IMR-90 (cell line): ENCODE measurements at regions not wholly inside any gene's neighbourhood (a gene's known extent, or its start where the extent isn't known, plus 50 kb on each side); places are given as distances from the start of the nearest gene placed in this dataset.

Experiments
- ATAC-seq: fragments of 200-7000 bp; cut with Tn5 transposase; 2 replicates; pipeline ENCODE4 v1.9.1; 2020; ENCODE audit warnings: low read depth, mild to moderate bottlenecking, moderate library complexity
- BruUV-seq: library from RNA; stranded (reverse); fragments of 400-500 nt; replicated peaks from 2 replicates; lab custom pipeline; 2021; lab: Mats Ljungman, UMichigan
- CTCF ChIA-PET: fragments of 300-600 bp; formaldehyde crosslinking; extraction: SDS; loops from one replicate; lab custom pipeline; 2021; ENCODE audit warnings: antibody characterized with exemption; lab: Yijun Ruan, JAX
- POLR2A ChIA-PET: fragments of 300-600 bp; sonication (Branson Sonifier 250); formaldehyde crosslinking; loops from one replicate; lab custom pipeline; 2022; ENCODE audit warnings: antibody characterized with exemption; ENCODE audit not compliant: unreplicated experiment; lab: Charles Lee
- DNase-seq: peaks from one replicate; pipeline ENCODE4 v3.0.0; 2013
- H2AFZ ChIP-seq: replicated peaks from 2 replicates; pipeline ENCODE3; 2013; ENCODE audit warnings: low read length, mild to moderate bottlenecking; ENCODE audit not compliant: poor library complexity
- H2AK5ac ChIP-seq: 2 replicates; pipeline ENCODE4 v1.6.1; 2013; ENCODE audit warnings: low read depth, low read length, inconsistent platforms
- H2AK9ac ChIP-seq: replicated peaks from 2 replicates; pipeline ENCODE3; 2013; ENCODE audit warnings: mild to moderate bottlenecking, low read depth, low read length, moderate library complexity; ENCODE audit not compliant: poor library complexity
- H2BK120ac ChIP-seq: 2 replicates; pipeline ENCODE4 v1.6.1; 2013; ENCODE audit warnings: low read depth, low read length, inconsistent platforms
- H2BK15ac ChIP-seq: 3 replicates; pipeline ENCODE4 v1.6.1; 2013; ENCODE audit warnings: low read depth, low read length, inconsistent platforms
- H2BK20ac ChIP-seq: 2 replicates; pipeline ENCODE4 v1.6.1; 2013; ENCODE audit warnings: low read depth, mild to moderate bottlenecking, inconsistent platforms, low read length, moderate library complexity
- H2BK5ac ChIP-seq: 2 replicates; pipeline ENCODE4 v1.6.1; 2013; ENCODE audit warnings: mild to moderate bottlenecking, low read depth, low read length, inconsistent platforms; ENCODE audit not compliant: poor library complexity, severe bottlenecking
- H3K14ac ChIP-seq: replicated peaks from 2 replicates; pipeline ENCODE4 v1.6.1; 2013; ENCODE audit warnings: low read depth, low read length, inconsistent platforms
- H3K18ac ChIP-seq: 2 replicates; pipeline ENCODE4 v1.6.1; 2013; ENCODE audit warnings: low read depth, low read length, control low read depth
- H3K23ac ChIP-seq: 2 replicates; pipeline ENCODE4 v1.6.1; 2013; ENCODE audit warnings: low read depth, low read length, inconsistent platforms
- H3K27ac ChIP-seq: 2 replicates; pipeline ENCODE4 v1.5.1; 2013; ENCODE audit warnings: mild to moderate bottlenecking, control low read depth, low read length; ENCODE audit not compliant: insufficient read depth
- H3K27me3 ChIP-seq: 2 replicates; pipeline ENCODE4 v1.6.1; 2013; ENCODE audit warnings: low read length; ENCODE audit not compliant: control insufficient read depth, insufficient read depth
- H3K36me3 ChIP-seq: 2 replicates; pipeline ENCODE4 v1.6.1; 2013; ENCODE audit warnings: low read length, mixed read lengths; ENCODE audit not compliant: control insufficient read depth, insufficient read depth
- H3K4ac ChIP-seq: 2 replicates; pipeline ENCODE4 v1.6.1; 2013; ENCODE audit warnings: low read depth, low read length, inconsistent platforms
- H3K4me1 ChIP-seq: 2 replicates; pipeline ENCODE4 v1.6.1; 2013; ENCODE audit warnings: low read length, mixed read lengths; ENCODE audit not compliant: control insufficient read depth, insufficient read depth
- H3K4me2 ChIP-seq: 2 replicates; pipeline ENCODE4 v1.6.1; 2013; ENCODE audit warnings: low read depth, mild to moderate bottlenecking, control low read depth, low read length, moderate library complexity
- H3K4me3 ChIP-seq: 2 replicates; pipeline ENCODE4 v1.5.1; 2013; ENCODE audit warnings: low read depth, mild to moderate bottlenecking, control low read depth, low read length, moderate library complexity; ENCODE audit not compliant: insufficient read depth
- H3K56ac ChIP-seq: 2 replicates; pipeline ENCODE4 v1.6.1; 2013; ENCODE audit warnings: low read length, inconsistent platforms; ENCODE audit not compliant: insufficient read depth; ENCODE audit errors: extremely low read depth
- H3K79me1 ChIP-seq, 2 experiments: 2 replicates each; pipeline ENCODE4 v1.6.1; 2013; ENCODE audit warnings: low read length in 2 of 2, inconsistent platforms in 1 of 2, low read depth in 1 of 2
- H3K9ac ChIP-seq: 2 replicates; pipeline ENCODE4 v1.6.1; 2013; ENCODE audit warnings: low read depth, low read length, control low read depth
- H3K9me1 ChIP-seq: 2 replicates; pipeline ENCODE4 v1.6.1; 2013; ENCODE audit warnings: low read length, inconsistent platforms; ENCODE audit not compliant: insufficient read depth
- H3K9me3 ChIP-seq: 2 replicates; pipeline ENCODE4 v1.6.1; 2013; ENCODE audit warnings: low read length; ENCODE audit not compliant: control insufficient read depth, insufficient read depth
- H4K20me1 ChIP-seq: 2 replicates; pipeline ENCODE4 v1.6.1; 2013; ENCODE audit warnings: low read length, inconsistent platforms; ENCODE audit not compliant: insufficient read depth
- H4K5ac ChIP-seq: 2 replicates; pipeline ENCODE4 v1.6.1; 2013; ENCODE audit warnings: mild to moderate bottlenecking, low read depth, low read length, control low read depth
- H4K8ac ChIP-seq, 2 experiments: 2 replicates each; pipeline ENCODE4 v1.6.1; 2013; ENCODE audit warnings: low read depth in 2 of 2, low read length in 2 of 2, control low read depth in 1 of 2, inconsistent platforms in 1 of 2
- H4K91ac ChIP-seq: 2 replicates; pipeline ENCODE4 v1.6.1; 2013; ENCODE audit warnings: low read depth, low read length, inconsistent platforms; ENCODE audit not compliant: insufficient read depth
- BHLHE40 ChIP-seq: fragments of 150-350 bp; IDR thresholded peaks from 2 replicates; pipeline ENCODE4 v1.6.1; 2016; ENCODE audit warnings: mild to moderate bottlenecking, low read depth, low read length
- CEBPB ChIP-seq: IDR thresholded peaks from 2 replicates; pipeline ENCODE4 v1.6.1; 2012; ENCODE audit warnings: low read depth, low read length, improper control_type of control experiment
- CTCF ChIP-seq: conservative IDR thresholded peaks from 2 replicates; pipeline ENCODE4 v1.5.1; 2012; ENCODE audit warnings: mild to moderate bottlenecking, low read depth, low read length, improper control_type of control experiment
- ELK1 ChIP-seq: fragments of 150-350 bp; IDR thresholded peaks from 2 replicates; pipeline ENCODE4 v1.6.1; 2016; ENCODE audit warnings: low read depth, mild to moderate bottlenecking, low read length, moderate library complexity, borderline replicate concordance
- FOS ChIP-seq: fragments of 150-350 bp; IDR thresholded peaks from 2 replicates; pipeline ENCODE4 v1.6.1; 2016; ENCODE audit warnings: low read depth, low read length
- MAFK ChIP-seq: IDR thresholded peaks from 2 replicates; pipeline ENCODE4 v1.6.1; 2012; ENCODE audit warnings: low read depth, low read length, improper control_type of control experiment
- MAZ ChIP-seq: IDR thresholded peaks from 2 replicates; pipeline ENCODE4 v1.6.1; 2012; ENCODE audit warnings: low read depth, mild to moderate bottlenecking, low read length, improper control_type of control experiment, moderate library complexity, borderline replicate concordance
- MXI1 ChIP-seq: IDR thresholded peaks from 2 replicates; pipeline ENCODE4 v1.6.1; 2012; ENCODE audit warnings: low read depth, mild to moderate bottlenecking, low read length, moderate library complexity, borderline replicate concordance
- POLR2A ChIP-seq: IDR thresholded peaks from 2 replicates; pipeline ENCODE4 v1.6.1; 2012; ENCODE audit warnings: mild to moderate bottlenecking, low read depth, low read length
- RAD21 ChIP-seq: IDR thresholded peaks from 2 replicates; pipeline ENCODE4 v1.6.1; 2012; ENCODE audit warnings: low read length, improper control_type of control experiment
- RFX5 ChIP-seq: IDR thresholded peaks from 2 replicates; pipeline ENCODE4 v1.8.0; 2012; ENCODE audit warnings: low read depth, mild to moderate bottlenecking, low read length, moderate library complexity
- SMC3 ChIP-seq: fragments of 150-350 bp; IDR thresholded peaks from 2 replicates; pipeline ENCODE4 v1.6.1; 2016; ENCODE audit warnings: low read depth, mild to moderate bottlenecking, antibody characterized with exemption, low read length, moderate library complexity
- USF2 ChIP-seq: fragments of 150-350 bp; IDR thresholded peaks from 2 replicates; pipeline ENCODE4 v1.6.1; 2017; ENCODE audit warnings: mild to moderate bottlenecking, antibody characterized with exemption, low read length, low read depth
- WGBS, 2 experiments: methylation state at CpG; one replicate each; pipeline versions ENCODE4 v1.1.5 to v1.1.7; 2013; ENCODE audit warnings: missing lambda C conversion rate in 2 of 2; ENCODE audit not compliant: insufficient read length in 1 of 2; ENCODE audit errors: extremely low coverage in 2 of 2; 5-methylcytosine and 5-hydroxymethylcytosine counted together
- dilution Hi-C: fragments of 300-500 bp; cut with HindIII; formaldehyde crosslinking; loops from one replicate; pipeline ENCODE4 v1.14.3; 2018; ENCODE audit warnings: low sequenced_read_pairs; ENCODE audit not compliant: unreplicated experiment
- in situ Hi-C: fragments of 300-500 bp; cut with MboI; formaldehyde crosslinking; loops from 3 replicates; pipeline ENCODE4 v1.14.3; 2019; ENCODE audit warnings: low sequenced_read_pairs, inconsistent platforms, mixed read lengths
- intact Hi-C: fragments of 100-400 bp; cut with micrococcal nuclease; formaldehyde crosslinking; loops from 2 replicates; pipeline ENCODE4 v1.10.0; 2022

GRCh38 chr13:24087605-24088225 is 72.8 kb upstream of the SPATA13 start:
- Histone ChIP-seq H3K56ac (no peak overlapping the region), H2BK15ac (no peak overlapping the region), H3K4ac (no peak overlapping the region), H3K79me1 (no peaks in the 10 kb centered on the region), H3K9ac (no peak overlapping the region), H3K4me1 (peaks cover 3% of the 10 kb centered on the region), H3K23ac (no peak overlapping the region), H2BK5ac (no peak overlapping the region), H3K18ac (no peak overlapping the region; the same call in 1 of the 2 replicates), H3K27me3 (no peaks in the 10 kb centered on the region; the same call in 1 of the 2 replicates), H2AK5ac (no peak overlapping the region), H3K9me1 (no peaks in the 10 kb centered on the region), H3K36me3 (no peaks in the 10 kb centered on the region), H3K27ac (no peak overlapping the region), H2BK20ac (no peak overlapping the region; the same call in 1 of the 2 replicates), H4K91ac (no peak overlapping the region), H2AFZ (peak overlapping the region; percentile 34), H3K4me3 (no peak overlapping the region), H3K4me2 (no peak overlapping the region), H4K5ac (no peak overlapping the region), H4K20me1 (no peaks in the 10 kb centered on the region), H4K8ac (no peak overlapping the region), H3K14ac (no peak overlapping the region), H2BK120ac (no peak overlapping the region), H2AK9ac (peak overlapping the region; percentile 20), H3K9me3 (no peaks in the 10 kb centered on the region)
- in situ Hi-C loops (no loop called here), intact Hi-C loops (loop anchor here (5.0 kb wide), 1 partner anchor 45 kb away; no protein-coding TSS in a partner anchor), dilution Hi-C loops (no loop called here)
- ChIA-PET CTCF (interaction anchor here (1.6 kb wide), 1 partner anchor 34 kb away, joined by 5 read pairs; no protein-coding TSS in a partner anchor), POLR2A (no interaction called here)
- WGBS, 2 experiments = 31% methylated on average over 4 of the region's 7 CpGs; no CpG with 5 or more reads in 1 of the 2 experiments
- TF ChIP-seq POLR2A = no peak
- no peak for TF ChIP-seq MAFK
- TF ChIP-seq FOS = no peak
- TF ChIP-seq SMC3 = no peak
- no peak for TF ChIP-seq CTCF
- no peak for TF ChIP-seq BHLHE40
- TF ChIP-seq MXI1 = no peak
- no peak for TF ChIP-seq CEBPB
- TF ChIP-seq ELK1 = no peak
- no peak for TF ChIP-seq MAZ
- no peak for TF ChIP-seq USF2
- no peak for TF ChIP-seq RFX5
- TF ChIP-seq RAD21 = no peak
- ATAC-seq (no peak), DNase-seq (no peak)
- no TSS peak for BruUV-seq
